H1 (cell line): ENCODE measurements at regions not wholly inside any gene's neighbourhood (a gene's known extent, or its start where the extent isn't known, plus 50 kb on each side); places are given as distances from the start of the nearest gene placed in this dataset.

Source experiments
- CHD7 ChIP-seq: fragments of 300-600 bp; sonication (generic); IDR thresholded peaks from 2 replicates; pipeline ENCODE4 v1.7.1; 2012; ENCODE audit warnings: low read length, moderate library complexity, mild to moderate bottlenecking, inconsistent platforms; ENCODE audit not compliant: insufficient replicate concordance
- KDM4A ChIP-seq: IDR thresholded peaks from one replicate; pipeline ENCODE4 v1.7.1; 2012; ENCODE audit warnings: low read depth, mild to moderate bottlenecking, moderate library complexity, low read length, inconsistent platforms; ENCODE audit not compliant: severe bottlenecking
- POU5F1 ChIP-seq: IDR thresholded peaks from 2 replicates; pipeline ENCODE4 v1.6.1; 2011; ENCODE audit warnings: low read depth, mild to moderate bottlenecking, low read length, moderate library complexity
- ZNF274 ChIP-seq: IDR thresholded peaks from 2 replicates; pipeline ENCODE4 v1.7.0; 2012; ENCODE audit warnings: low read length, borderline replicate concordance; ENCODE audit errors: extremely low read depth

GRCh38 chr10:131770946-131771633, 129.7 kb upstream of the PPP2R2D start (continued):
- TF ChIP-seq CHD7 (no peak), ZNF274 (no peak), POU5F1 (no peak), KDM4A (no peak)
